NCI-H1105 treated with DMSO at 0.1 percent for 48 hours (cell line): ENCODE measurements at regions not wholly inside any gene's neighbourhood (a gene's known extent, or its start where the extent isn't known, plus 50 kb on each side); places are given as distances from the start of the nearest gene placed in this dataset.
A peak's percentile ranks its signal among the peaks of the same experiment; 100 is the strongest.

ENCODE experiments used
- DNase-seq: peaks from one replicate; lab custom pipeline; 2025; lab: John Stamatoyannopoulos, UW

GRCh38 chr13:62040806-62041205 is 625.2 kb upstream of the PCDH20 start:
- DNase-seq, result no peak

DNA sequence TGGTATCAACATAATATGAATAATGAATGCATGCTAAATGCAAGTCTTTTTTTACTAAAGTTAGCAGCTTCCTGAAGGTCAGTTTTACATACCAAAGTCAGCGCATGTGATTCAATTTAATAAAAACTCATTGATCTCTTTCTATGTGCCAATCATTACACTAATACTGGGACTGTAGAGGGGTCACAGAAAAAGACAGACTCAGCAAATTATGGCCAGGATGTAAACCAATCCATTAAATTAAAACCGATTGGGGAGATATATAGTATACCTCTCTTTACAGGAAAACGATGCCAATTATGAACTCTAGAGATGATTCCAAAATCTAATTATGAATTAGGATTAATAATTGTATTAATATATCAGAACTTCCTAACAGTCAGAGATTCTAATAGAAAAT is 624.4 kb upstream of the PCDH20 start:
- no peak for DNase-seq

DNA sequence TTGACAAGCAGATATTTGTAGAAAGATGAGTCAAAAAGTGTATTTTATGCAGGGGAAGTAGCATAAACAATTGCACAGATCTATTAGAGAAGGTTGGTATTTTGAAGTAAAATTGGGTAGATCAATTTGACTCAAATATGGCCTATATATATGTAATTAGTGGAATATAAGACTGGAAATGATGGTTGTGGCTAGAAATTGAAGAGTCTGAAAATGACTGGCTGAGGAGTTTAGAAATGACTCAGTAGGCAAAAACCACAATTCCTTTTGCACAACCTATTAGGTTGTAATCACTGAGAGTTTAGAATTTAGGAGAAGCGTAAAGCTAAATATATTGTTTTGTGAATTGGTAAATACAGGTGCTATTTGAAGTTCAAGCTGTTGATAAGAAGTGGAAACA is 622.6 kb upstream of the PCDH20 start:
- no peak for DNase-seq

DNA sequence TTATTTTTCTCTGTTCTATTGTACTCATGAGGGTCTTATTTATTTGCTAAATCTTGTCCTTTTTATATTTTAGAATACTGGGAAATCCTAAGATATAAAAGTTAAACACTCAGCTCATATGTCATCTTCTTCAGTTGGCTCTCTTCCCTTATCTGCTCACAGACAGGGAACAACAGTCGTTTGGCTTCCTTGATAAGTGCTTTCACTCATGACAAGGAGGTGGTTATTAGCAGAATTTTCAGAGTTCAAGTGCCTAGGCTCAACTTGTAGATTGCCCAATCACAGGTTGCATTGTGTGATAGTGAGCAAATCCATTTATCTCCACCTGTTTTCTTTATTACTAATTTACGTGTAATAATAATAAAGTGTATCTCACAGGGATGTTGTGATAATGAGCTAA is 620.3 kb upstream of the PCDH20 start:
- peak; percentile 98 for DNase-seq

- DNase-seq, result no peak
Measured at GRCh38 chr13:62033934-62034333, 618.3 kb upstream of the PCDH20 start.

GRCh38 chr13:62022369-62022768 is 606.7 kb upstream of the PCDH20 start:
- no peak for DNase-seq

DNA sequence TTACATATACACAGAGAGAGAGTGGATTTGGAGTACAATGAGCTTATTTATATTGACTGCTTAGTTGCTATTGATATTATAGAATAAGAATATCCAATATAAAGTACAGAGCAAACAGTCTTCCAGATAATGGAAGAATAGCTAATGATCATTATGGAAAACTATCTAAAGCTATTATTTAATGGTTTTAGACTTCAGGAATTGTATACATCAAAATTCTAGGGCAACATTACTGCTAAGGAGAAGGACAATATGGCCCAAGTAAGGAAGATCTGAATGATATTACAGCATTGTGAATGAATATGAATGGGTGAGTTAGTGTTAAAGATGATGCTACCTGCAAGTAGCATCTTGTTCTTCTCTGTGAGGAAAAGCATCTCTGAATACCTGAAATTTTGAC is 604.2 kb upstream of the PCDH20 start:
- no peak for DNase-seq

- DNase-seq, result peak; percentile 77
Measured at GRCh38 chr13:62014299-62014698, 598.6 kb upstream of the PCDH20 start.

DNA sequence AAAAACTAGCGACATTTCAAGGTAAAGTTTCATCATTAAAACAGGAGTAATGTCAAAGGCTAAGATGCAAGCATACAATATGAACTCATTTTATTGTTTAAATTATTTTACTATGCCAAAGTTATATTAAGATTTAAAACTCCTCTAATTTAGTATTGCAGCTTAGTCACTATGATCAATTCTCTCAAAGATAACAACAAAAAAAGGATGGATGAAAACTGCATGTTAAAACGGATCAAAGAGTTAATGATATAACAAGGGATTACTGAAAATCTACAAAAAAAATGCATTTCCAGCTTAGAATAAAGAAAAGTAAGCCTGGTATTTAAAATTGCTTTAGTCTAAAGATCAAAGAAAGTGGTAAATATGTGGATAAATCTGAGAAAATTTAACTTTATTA is 587.8 kb upstream of the PCDH20 start:
- no peak for DNase-seq

DNA sequence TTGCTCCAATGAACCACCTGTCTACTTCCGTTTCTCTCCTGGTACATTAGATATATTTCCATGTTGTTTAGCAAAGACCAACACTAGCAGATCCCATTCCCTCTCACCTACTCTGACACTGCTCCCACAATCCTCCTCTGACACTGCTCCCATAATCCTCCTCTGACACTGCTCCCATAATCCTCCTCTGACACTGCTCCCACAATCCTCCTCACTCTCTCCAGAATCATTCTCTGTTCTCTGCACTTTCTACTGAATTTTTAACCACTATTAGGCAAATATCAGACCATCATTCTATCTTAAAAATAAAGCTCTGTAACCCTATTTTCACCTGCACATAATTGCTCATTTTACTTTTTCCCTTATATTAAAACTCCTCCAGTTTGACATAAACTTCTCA is 578.5 kb upstream of the PCDH20 start:
- no peak for DNase-seq

DNA sequence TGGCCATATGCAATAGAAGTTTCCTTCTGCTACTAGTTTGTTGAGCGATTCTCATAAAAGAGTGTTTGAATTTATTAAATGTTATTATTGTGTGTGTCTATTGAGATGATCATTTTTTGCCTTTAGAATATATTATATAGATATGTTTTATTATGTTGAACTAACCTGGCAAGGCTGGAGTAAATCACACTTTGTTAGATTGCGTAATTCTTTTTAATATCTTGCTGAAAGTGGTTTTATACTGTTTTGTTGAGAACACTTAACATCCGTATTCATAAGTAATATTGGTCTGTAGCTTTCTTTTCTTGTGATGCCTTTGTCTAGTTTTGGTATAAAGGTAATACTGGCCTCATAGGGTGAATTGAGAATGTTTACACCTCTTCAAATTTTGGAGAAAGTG is 574.3 kb upstream of the PCDH20 start:
- no peak for DNase-seq

DNA sequence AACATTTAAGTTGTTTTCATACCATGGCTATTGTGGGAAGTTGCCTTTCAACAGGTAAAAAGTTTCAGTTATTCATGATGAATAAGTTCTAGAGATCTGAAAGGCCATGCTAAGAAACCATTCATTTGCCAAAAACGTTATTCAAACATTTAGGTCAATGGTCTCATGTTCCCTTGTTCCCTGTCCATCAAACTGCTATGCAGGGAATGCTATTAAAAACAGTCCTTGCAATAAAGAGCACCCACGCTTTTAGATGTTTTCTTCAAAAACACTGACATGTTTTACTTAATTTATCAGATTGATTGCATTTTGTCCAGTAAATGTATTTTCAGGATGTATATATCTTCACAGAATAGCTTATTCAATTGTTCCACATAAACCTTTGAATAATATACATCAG is 573.2 kb upstream of the PCDH20 start:
- DNase-seq, result no peak

DNA sequence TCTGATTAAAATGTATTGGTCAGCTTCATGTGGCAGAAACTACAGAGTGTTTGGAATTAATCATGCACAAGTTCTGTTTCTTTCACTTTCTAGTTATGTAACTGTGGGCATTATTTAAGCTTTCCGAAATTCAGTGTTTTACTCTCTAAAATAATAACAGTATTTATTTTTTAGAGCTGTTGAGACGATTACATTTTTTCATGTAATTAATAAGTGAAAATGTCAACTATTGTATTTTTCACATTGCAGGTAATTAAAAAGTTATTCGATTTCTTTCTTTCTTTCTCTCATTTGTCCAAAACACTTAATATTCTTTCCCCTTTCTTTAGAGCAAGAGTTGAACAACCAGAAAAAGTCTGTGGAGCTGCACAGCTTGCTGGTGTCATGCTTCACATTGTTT is 559.4 kb upstream of the PCDH20 start:
- DNase-seq, result no peak

GRCh38 chr13:61965756-61966155 is 550.1 kb upstream of the PCDH20 start:
- DNase-seq, result no peak

- DNase-seq, result no peak
Measured at GRCh38 chr13:61960981-61961380, 545.3 kb upstream of the PCDH20 start.

- DNase-seq, result peak; percentile 72
Measured at GRCh38 chr13:61954092-61954491, 538.4 kb upstream of the PCDH20 start.

DNA sequence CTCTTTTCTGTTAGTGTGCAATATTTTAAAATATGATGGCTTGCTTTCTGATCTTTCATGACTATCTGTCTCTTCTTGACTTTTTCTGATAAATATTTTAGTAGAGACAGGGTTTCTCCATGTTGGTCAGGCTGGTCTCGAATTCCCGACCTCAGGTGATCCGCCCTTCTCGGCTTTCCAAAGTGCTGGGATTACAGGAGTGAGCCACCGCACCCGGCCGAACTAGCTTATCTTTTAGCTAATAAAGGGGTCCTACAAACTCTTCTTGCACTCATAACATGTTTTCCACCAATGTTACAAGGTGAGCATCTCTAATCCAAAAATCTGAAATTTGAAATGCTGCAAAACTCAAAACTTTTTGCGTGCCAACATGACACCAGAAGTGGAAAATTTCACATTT is 535.2 kb upstream of the PCDH20 start:
- DNase-seq, result no peak

- DNase-seq, result no peak
Measured at GRCh38 chr13:61944329-61944929, 528.8 kb upstream of the PCDH20 start.

DNA sequence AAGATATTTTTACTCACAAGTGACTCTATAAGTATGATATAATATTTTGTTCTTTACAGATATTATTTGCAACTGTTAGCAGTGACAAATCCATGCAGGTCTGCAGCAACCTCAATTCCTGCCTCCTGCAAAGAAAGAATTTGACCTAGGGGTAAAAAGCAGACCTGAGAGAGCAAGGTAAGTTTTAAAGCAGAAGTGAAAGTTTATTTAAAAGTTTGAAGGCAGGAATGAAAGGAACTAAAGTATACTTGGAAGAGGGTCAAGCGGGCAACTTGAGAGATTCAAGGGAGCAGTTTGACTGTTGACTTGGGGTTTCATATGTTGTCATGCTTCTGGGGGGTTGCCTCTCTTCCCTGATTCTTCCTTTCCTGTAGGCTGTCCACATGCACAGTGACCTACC is 520.1 kb upstream of the PCDH20 start:
- DNase-seq, result no peak

DNA sequence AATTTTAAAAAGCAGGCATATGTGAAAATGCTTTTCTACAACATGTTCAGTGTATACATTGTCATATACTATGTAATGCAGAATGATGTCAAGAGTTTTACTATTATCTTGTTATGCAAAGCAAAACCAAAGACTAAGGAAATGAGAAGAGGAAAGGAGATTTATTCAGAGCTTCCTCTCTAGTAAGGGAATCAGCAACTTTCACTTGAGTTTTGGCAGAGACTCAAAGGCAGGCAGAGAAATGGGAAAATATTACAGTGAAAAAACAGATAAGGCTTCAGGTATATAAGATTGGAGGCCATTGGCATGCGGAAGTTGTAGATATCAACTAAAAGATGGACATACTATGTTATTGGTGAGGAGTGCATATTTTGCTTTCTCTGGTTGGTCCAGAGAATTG is 512.0 kb upstream of the PCDH20 start:
- DNase-seq, result no peak

DNA sequence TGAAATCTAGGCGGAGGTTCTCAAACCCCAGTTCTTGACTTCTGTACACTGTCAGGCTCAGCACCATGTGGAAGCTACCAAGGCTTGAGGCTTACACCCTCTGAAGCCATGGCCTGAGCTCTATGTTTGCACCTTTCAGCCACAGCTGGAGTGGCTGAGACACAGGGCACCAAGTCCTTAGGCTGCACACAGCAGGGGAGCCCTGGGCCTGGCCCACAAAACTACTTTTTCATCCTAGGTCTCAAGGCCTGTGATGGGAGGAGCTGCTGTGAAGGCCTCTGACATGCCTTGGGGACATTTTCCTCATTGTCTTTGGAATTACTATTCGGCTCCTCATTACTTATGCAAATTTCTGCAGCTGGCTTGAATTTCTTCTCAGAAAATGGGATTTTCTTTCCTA is 503.2 kb upstream of the PCDH20 start:
- DNase-seq, result no peak

DNA sequence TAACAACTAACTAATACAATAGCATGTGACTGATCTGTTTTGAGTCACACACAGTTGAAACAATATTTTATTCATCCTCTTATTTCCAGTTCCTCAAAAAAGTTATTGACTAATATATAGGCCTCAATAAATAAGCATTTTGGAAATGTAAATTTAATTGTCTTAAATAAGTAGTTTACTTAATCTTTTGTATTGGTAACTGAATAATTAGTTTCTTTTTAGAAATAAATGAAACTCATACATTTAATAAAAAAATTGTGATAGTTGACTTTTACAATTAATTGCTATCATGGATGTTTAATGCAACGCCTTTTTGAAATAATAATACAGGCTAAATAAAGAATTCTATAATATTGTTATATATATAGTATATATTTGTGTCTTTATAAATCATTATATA is 500.8 kb upstream of the PCDH20 start:
- DNase-seq, result no peak

- no peak for DNase-seq
Measured at GRCh38 chr13:61913183-61913582, 497.5 kb upstream of the PCDH20 start.

- DNase-seq, result peak; percentile 43
Measured at GRCh38 chr13:61908906-61909615, 493.4 kb upstream of the PCDH20 start.
